ENCODE measurements at regions not wholly inside any gene's neighbourhood (a gene's known extent, or its start where the extent isn't known, plus 50 kb on each side); places are given as distances from the start of the nearest gene placed in this dataset.

DNA sequence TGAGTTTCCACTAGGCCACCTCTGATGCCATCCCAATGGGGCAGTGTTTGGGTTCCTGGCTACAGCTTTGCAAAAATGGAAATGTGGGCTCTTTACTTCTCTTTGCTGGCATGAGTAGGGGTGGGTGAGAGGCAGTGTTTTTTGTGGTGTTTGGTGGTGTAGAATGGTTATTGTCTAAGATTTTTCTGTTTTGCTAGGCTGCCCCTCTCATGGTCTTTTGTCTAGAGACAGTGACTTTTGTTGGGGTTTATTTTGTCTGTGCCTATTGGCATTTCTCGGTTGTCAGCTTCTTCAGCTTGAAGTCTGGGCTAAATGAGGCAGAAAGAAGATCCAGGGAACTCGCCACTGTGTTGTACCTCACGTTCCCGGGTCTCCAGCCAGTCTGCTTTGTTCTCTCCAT is 112.1 kb downstream of the CENPF start:
- DNase-seq: no peak
- Mint-ChIP-seq H3K27ac (no peak overlapping the region), H3K4me1 (peaks cover 10% of the 10 kb centered on the region), H3K27me3 (ENCODE audit: low read depth, poor library complexity) (no peaks in the 10 kb centered on the region), H3K4me3 (no peak overlapping the region), H3K36me3 (ENCODE audit: low read depth) (no peaks in the 10 kb centered on the region), H3K9me3 (no peaks in the 10 kb centered on the region)
- TF ChIP-seq, protein P1, sequence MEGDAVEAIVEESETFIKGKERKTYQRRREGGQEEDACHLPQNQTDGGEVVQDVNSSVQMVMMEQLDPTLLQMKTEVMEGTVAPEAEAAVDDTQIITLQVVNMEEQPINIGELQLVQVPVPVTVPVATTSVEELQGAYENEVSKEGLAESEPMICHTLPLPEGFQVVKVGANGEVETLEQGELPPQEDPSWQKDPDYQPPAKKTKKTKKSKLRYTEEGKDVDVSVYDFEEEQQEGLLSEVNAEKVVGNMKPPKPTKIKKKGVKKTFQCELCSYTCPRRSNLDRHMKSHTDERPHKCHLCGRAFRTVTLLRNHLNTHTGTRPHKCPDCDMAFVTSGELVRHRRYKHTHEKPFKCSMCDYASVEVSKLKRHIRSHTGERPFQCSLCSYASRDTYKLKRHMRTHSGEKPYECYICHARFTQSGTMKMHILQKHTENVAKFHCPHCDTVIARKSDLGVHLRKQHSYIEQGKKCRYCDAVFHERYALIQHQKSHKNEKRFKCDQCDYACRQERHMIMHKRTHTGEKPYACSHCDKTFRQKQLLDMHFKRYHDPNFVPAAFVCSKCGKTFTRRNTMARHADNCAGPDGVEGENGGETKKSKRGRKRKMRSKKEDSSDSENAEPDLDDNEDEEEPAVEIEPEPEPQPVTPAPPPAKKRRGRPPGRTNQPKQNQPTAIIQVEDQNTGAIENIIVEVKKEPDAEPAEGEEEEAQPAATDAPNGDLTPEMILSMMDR (IDR thresholded peaks at IDR 0.05): no peak

DNA sequence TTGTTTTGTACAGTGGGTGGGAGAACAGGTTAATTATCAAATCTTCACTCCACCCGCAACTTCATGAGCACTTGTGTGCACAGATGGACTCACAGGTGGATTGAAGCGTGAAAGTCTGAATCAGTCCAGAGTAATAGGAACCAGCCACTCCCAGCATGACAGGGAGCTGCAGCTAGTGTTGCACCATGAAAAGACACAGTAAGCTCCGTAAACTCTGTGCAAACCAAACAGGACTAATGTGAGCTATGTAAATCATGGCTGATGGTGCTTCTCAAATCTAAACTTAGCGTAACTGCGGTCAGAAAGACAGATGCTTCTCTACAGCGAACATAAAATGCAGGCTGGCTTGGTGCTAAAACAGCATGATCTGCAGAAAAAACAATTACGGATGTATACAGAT is 114.4 kb downstream of the CENPF start:
- Mint-ChIP-seq H3K36me3 (ENCODE audit: low read depth) (no peaks in the 10 kb centered on the region), H3K4me3 (no peak overlapping the region), H3K27ac (no peak overlapping the region), H3K9me3 (peaks cover 3% of the 10 kb centered on the region), H3K4me1 (peaks cover 10% of the 10 kb centered on the region), H3K27me3 (ENCODE audit: low read depth, poor library complexity) (no peaks in the 10 kb centered on the region)
- TF ChIP-seq, protein P1 (IDR thresholded peaks at IDR 0.05): no peak
- DNase-seq: no peak

DNA sequence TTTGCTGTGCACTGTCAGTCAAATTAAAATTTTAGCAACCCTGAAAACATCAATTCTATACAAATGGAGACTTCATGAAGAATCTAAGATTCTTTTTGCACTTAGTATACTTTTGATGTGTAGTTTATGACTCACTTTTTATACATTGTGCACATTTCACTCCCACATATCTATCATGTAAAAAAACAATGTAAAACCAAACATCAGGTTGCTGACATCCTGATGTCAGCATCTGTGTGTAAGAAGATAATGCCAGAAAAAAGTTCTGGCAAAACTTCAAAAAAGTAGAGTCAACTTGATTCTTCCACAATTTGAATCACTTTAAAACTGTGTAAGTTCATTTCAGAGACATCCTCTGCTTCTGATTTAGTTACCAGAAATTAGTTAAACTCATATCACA is 115.7 kb downstream of the CENPF start:
- peaks cover 16% of the 10 kb centered on the region for H3K9me3 Mint-ChIP-seq
- no peak overlapping the region for H3K27ac Mint-ChIP-seq
- no peak for DNase-seq
- TF ChIP-seq, protein P1 (IDR thresholded peaks at IDR 0.05): no peak
- no peak overlapping the region for H3K4me3 Mint-ChIP-seq
- peaks cover 10% of the 10 kb centered on the region for H3K4me1 Mint-ChIP-seq
- no peaks in the 10 kb centered on the region for H3K36me3 Mint-ChIP-seq (ENCODE audit: low read depth)
- H3K27me3 Mint-ChIP-seq (ENCODE audit: low read depth, poor library complexity): no peaks in the 10 kb centered on the region

DNA sequence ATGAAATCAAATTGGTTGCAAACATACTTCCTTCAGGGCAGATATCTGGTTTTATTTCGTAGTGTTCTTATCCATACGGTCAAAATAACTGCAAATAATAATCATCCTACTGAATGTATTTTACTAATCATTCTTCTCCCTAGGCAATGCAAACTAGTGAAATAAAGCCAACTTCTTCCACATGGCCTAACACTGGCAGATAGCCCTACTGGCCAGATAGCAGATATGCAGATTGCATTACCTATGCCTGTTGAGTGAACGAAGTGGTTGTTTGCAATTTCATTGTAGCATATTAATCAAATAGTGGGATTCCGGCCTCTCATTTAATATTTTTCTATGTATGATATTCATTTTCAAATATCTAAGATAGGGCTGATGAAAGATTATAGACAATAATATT is 116.2 kb downstream of the CENPF start:
- no peaks in the 10 kb centered on the region for H3K36me3 Mint-ChIP-seq (ENCODE audit: low read depth)
- no peak for DNase-seq
- peaks cover 17% of the 10 kb centered on the region for H3K9me3 Mint-ChIP-seq
- H3K4me1 Mint-ChIP-seq: peaks cover 10% of the 10 kb centered on the region
- no peaks in the 10 kb centered on the region for H3K27me3 Mint-ChIP-seq (ENCODE audit: low read depth, poor library complexity)
- H3K4me3 Mint-ChIP-seq: no peak overlapping the region
- no peak overlapping the region for H3K27ac Mint-ChIP-seq
- TF ChIP-seq, protein P1 (IDR thresholded peaks at IDR 0.05): no peak

DNA sequence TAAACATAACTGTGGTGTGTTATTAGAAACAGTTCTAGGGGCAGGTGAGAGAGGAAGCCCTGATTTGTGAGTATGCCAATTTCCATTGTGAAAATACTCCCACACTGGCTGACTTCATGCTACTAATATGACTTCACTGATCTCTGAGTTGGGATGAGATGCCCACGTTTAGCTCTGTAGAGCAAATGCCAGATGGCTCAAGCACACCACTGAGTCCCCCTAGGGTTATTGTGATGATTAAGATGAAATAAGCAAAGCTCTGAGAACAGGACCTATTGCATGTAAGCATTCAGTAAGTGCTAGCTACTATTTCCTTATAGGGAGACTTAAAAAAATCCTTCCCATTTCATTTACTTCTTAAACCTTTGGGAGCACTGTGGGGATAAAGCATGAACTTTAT is 117.6 kb downstream of the CENPF start:
- H3K9me3 Mint-ChIP-seq: peaks cover 17% of the 10 kb centered on the region
- H3K4me3 Mint-ChIP-seq: no peak overlapping the region
- no peak for DNase-seq
- H3K27ac Mint-ChIP-seq: no peak overlapping the region
- no peaks in the 10 kb centered on the region for H3K36me3 Mint-ChIP-seq (ENCODE audit: low read depth)
- H3K4me1 Mint-ChIP-seq: peaks cover 10% of the 10 kb centered on the region
- TF ChIP-seq, protein P1 (IDR thresholded peaks at IDR 0.05): no peak
- H3K27me3 Mint-ChIP-seq (ENCODE audit: low read depth, poor library complexity): no peaks in the 10 kb centered on the region

DNA sequence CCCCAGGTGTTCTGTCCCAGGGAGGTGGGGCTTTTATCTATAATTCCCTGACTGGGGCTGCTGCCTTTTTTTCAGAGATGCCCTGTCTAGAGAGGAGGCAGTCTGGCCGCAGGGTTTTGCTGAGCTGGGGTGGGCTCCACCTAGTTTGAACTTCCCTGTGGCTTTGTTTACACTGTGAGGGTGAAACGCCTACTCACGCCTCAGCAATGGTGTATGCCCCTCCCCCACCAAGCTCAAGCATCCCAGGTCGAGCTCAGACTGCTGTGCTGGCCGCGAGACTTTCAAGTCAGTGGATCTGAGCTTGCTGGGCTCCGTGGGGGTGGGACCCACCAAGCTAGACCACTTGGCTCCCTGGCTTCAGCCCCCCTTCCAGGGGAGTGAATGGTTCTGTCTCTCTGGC is 124.3 kb downstream of the CENPF start:
- H3K4me3 Mint-ChIP-seq: no peak overlapping the region
- peak; percentile 21 for DNase-seq
- no peaks in the 10 kb centered on the region for H3K36me3 Mint-ChIP-seq (ENCODE audit: low read depth)
- H3K27ac Mint-ChIP-seq: no peak overlapping the region
- peaks cover 3% of the 10 kb centered on the region for H3K27me3 Mint-ChIP-seq (ENCODE audit: low read depth, poor library complexity)
- peaks cover 11% of the 10 kb centered on the region for H3K4me1 Mint-ChIP-seq
- H3K9me3 Mint-ChIP-seq: peaks cover 15% of the 10 kb centered on the region
- TF ChIP-seq, protein P1 (IDR thresholded peaks at IDR 0.05): no peak
